ENCODE measurements at regions not wholly inside any gene's neighbourhood (a gene's known extent, or its start where the extent isn't known, plus 50 kb on each side); places are given as distances from the start of the nearest gene placed in this dataset.

DNA sequence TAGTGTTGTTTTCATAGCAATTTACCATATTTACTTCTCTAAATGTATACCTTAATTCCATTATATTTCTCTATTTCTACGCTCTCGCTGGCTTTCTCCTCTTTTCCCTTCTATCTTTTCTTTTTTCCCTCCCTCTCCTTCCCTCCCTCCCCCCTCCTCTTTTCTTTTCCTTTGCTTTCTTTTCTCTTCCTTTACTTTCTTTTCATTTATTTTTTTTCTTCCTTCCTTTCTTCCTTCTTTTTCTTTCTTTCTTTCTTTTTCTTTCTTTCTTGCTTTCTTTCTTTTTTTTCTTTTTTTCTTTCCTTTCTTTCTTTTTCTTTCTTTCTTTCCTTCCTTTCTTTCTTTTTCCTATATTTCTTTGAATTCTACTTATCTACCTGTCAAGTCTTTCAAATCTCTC, 533.0 kb upstream of the POT1 start:
- DNase-seq (ENCODE audit: low read depth in 2 of 2): no peak
- H3K36me3 ChIP-seq (ENCODE audit: control insufficient read depth, insufficient read depth, low read length): no peaks in the 10 kb centered on the region
- H3K27ac ChIP-seq (ENCODE audit: insufficient read depth, low read length): no peak overlapping the region
- H4K20me1 ChIP-seq (ENCODE audit: control insufficient read depth, extremely low read depth, insufficient read depth, low read length): no peaks in the 10 kb centered on the region
- TF ChIP-seq EZH2 (IDR thresholded peaks at IDR 0.05; ENCODE audit: low read length, missing control alignments): no peak
- no peak for TF ChIP-seq CTCF (conservative IDR thresholded peaks at IDR 0.05 in 1 of 2, IDR thresholded peaks at IDR 0.05 in 1 of 2; ENCODE audit: low read depth in 1 of 2, low read length in 2 of 2)
- H3K9me3 ChIP-seq (ENCODE audit: control insufficient read depth, insufficient read depth, low read depth, low read length): no peaks in the 10 kb centered on the region
- H3K4me2 ChIP-seq (ENCODE audit: extremely low read depth, insufficient read depth, low read length): no peak overlapping the region
- H2AFZ ChIP-seq (ENCODE audit: low read length): no peak overlapping the region
- no peak overlapping the region for H3K4me3 ChIP-seq (replicated peaks in 1 of 4; ENCODE audit: control extremely low read depth in 1 of 4, insufficient read depth in 1 of 4, low read depth in 3 of 4, low read length in 4 of 4)
- H3K9ac ChIP-seq (ENCODE audit: insufficient read depth, low read length): no peak overlapping the region
- H3K79me2 ChIP-seq (ENCODE audit: control insufficient read depth, insufficient read depth, low read length): no peaks in the 10 kb centered on the region
- no peaks in the 10 kb centered on the region for H3K27me3 ChIP-seq (ENCODE audit: control insufficient read depth, insufficient read depth, low read length)
- H3K4me1 ChIP-seq (ENCODE audit: control insufficient read depth, extremely low read depth, insufficient read depth, low read length): no peaks in the 10 kb centered on the region

GRCh38 chr7:125459038-125459437, 529.4 kb upstream of the POT1 start:
- Histone ChIP-seq H3K4me2 (ENCODE audit: extremely low read depth, insufficient read depth, low read length) (no peak overlapping the region), H3K79me2 (ENCODE audit: control insufficient read depth, insufficient read depth, low read length) (no peaks in the 10 kb centered on the region), H3K27me3 (ENCODE audit: control insufficient read depth, insufficient read depth, low read length) (no peaks in the 10 kb centered on the region), H3K36me3 (ENCODE audit: control insufficient read depth, insufficient read depth, low read length) (no peaks in the 10 kb centered on the region), H3K27ac (ENCODE audit: insufficient read depth, low read length) (no peak overlapping the region), H4K20me1 (ENCODE audit: control insufficient read depth, extremely low read depth, insufficient read depth, low read length) (no peaks in the 10 kb centered on the region), H3K9me3 (ENCODE audit: control insufficient read depth, insufficient read depth, low read depth, low read length) (no peaks in the 10 kb centered on the region), H3K9ac (ENCODE audit: insufficient read depth, low read length) (no peak overlapping the region), H3K4me1 (ENCODE audit: control insufficient read depth, extremely low read depth, insufficient read depth, low read length) (no peaks in the 10 kb centered on the region), H3K4me3 (replicated peaks in 1 of 4; ENCODE audit: control extremely low read depth in 1 of 4, insufficient read depth in 1 of 4, low read depth in 3 of 4, low read length in 4 of 4) (no peak overlapping the region), H2AFZ (ENCODE audit: low read length) (no peak overlapping the region)
- DNase-seq (ENCODE audit: low read depth in 2 of 2): no peak
- no peak for TF ChIP-seq EZH2 (IDR thresholded peaks at IDR 0.05; ENCODE audit: low read length, missing control alignments)
- TF ChIP-seq CTCF (conservative IDR thresholded peaks at IDR 0.05 in 1 of 2, IDR thresholded peaks at IDR 0.05 in 1 of 2; ENCODE audit: low read depth in 1 of 2, low read length in 2 of 2): no peak

DNA sequence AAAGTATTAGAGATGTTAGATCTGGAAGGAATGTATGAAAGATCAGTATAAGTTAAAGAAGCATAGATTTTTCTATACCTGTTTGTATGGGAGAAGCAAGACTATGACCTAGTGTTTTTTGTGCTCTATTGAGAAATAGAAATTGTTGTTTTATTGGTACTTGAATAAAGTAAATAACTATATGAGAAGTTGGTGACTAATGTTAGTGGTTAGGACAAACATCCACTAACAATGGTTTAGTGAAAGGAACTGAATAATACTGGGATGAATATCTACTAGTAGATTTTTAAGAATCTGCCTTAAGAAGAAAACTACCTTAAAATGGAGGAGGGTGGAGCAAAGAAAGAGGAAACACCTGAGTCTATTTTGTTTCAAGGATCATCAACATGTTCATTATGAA, 521.1 kb upstream of the POT1 start:
- no peak overlapping the region for H2AFZ ChIP-seq (ENCODE audit: low read length)
- no peaks in the 10 kb centered on the region for H3K9me3 ChIP-seq (ENCODE audit: control insufficient read depth, insufficient read depth, low read depth, low read length)
- no peak overlapping the region for H3K9ac ChIP-seq (ENCODE audit: insufficient read depth, low read length)
- no peak for TF ChIP-seq CTCF (conservative IDR thresholded peaks at IDR 0.05 in 1 of 2, IDR thresholded peaks at IDR 0.05 in 1 of 2; ENCODE audit: low read depth in 1 of 2, low read length in 2 of 2)
- TF ChIP-seq EZH2 (IDR thresholded peaks at IDR 0.05; ENCODE audit: low read length, missing control alignments): no peak
- no peak overlapping the region for H3K4me2 ChIP-seq (ENCODE audit: extremely low read depth, insufficient read depth, low read length)
- no peaks in the 10 kb centered on the region for H3K36me3 ChIP-seq (ENCODE audit: control insufficient read depth, insufficient read depth, low read length)
- H3K4me1 ChIP-seq (ENCODE audit: control insufficient read depth, extremely low read depth, insufficient read depth, low read length): no peaks in the 10 kb centered on the region
- DNase-seq (ENCODE audit: low read depth in 2 of 2): no peak
- no peaks in the 10 kb centered on the region for H4K20me1 ChIP-seq (ENCODE audit: control insufficient read depth, extremely low read depth, insufficient read depth, low read length)
- H3K27me3 ChIP-seq (ENCODE audit: control insufficient read depth, insufficient read depth, low read length): no peaks in the 10 kb centered on the region
- H3K27ac ChIP-seq (ENCODE audit: insufficient read depth, low read length): no peak overlapping the region
- no peaks in the 10 kb centered on the region for H3K79me2 ChIP-seq (ENCODE audit: control insufficient read depth, insufficient read depth, low read length)
- no peak overlapping the region for H3K4me3 ChIP-seq (replicated peaks in 1 of 4; ENCODE audit: control extremely low read depth in 1 of 4, insufficient read depth in 1 of 4, low read depth in 3 of 4, low read length in 4 of 4)

All from fibroblast of lung (primary cell).